ENCODE measurements at regions not wholly inside any gene's neighbourhood (a gene's known extent, or its start where the extent isn't known, plus 50 kb on each side); places are given as distances from the start of the nearest gene placed in this dataset.
A peak's percentile ranks its signal among the peaks of the same experiment; 100 is the strongest.

DNA sequence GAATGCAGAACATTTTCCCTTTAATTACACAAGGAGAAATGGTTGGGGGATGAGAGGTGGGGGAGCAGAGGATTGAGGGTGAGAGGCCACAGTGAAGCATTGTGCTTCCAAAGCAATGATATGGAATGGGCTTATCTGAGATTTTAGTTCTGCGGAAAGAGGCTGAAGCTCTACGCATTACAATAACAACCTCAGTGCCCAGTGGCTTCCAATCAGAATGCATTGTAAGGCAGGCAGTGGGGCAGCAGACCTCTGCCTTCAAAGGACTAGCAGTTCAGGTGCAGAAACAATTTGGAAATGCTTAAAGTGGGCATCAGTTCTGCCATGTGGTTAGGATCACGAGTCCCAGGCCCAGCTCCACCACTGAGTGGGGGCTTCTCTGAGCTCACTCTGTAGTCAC is 251.0 kb upstream of the ZMIZ1 start:
- DNase-seq: no peak

DNA sequence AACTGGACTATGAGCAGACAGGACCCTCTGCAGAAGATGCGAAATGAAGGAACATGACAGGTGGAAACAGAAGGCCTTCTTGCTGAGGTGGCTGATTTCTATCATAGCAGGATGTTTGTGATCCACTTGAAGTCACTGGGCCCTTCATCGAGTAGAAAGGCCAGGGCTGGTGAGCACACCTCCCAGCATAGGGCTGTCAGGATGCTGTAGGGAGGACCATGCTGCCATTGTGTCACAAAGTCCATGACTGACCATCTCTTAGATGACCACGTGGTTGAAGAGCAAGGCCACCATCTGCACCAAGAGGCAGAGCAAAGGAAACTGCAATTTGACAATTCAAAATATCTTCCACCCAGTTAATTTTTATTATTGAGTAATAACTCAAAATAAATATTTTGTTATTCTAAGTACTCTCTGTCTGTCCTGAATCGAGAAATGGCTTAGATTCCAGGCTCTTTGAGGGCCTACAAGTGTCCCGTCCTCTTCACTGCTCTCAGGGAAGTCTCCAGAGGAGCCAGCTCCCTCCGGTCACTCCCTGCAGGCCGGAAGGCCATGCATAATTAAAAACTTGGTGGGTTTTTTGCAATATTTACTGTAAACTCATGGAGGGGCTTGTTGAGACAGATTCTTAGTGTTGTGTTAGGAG is 249.3 kb upstream of the ZMIZ1 start:
- DNase-seq: no peak

DNA sequence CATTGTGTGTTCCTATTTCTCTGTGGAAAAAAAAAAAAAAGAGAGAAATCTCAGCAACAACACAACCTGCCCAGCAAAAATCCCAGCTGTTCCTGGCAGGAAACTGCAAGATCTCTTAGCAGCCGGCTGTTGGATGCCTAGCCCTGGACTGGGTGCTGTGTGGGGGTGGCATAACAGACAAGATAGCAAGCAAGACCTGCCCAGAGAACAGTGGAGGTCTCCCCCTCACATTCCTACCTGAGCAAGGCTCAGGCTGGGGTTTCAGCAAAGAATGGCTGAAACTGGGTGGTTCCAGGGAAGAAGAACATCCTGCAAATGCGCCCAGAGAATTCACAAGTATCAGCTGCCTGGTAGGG is 248.8 kb upstream of the ZMIZ1 start:
- no peak for DNase-seq

DNA sequence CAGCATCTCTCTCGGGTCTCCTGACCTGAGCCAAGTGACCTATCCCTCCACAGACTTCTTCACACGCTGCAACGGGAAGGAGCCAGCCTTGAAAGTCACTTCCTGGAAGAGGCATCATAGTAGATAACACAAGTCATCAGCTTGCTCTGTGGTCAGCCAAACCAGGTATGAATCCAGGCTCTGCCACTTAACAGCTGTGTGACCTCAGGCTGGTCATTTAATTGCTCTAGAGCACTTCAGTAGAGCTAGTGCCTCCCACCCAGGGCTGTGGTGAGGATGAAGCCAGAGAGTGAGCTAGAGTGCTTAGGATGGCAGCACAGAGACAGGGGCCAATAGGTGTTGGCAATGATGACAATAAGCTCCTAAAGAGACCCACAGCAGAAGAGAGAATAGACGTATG is 247.7 kb upstream of the ZMIZ1 start:
- no peak for DNase-seq

DNA sequence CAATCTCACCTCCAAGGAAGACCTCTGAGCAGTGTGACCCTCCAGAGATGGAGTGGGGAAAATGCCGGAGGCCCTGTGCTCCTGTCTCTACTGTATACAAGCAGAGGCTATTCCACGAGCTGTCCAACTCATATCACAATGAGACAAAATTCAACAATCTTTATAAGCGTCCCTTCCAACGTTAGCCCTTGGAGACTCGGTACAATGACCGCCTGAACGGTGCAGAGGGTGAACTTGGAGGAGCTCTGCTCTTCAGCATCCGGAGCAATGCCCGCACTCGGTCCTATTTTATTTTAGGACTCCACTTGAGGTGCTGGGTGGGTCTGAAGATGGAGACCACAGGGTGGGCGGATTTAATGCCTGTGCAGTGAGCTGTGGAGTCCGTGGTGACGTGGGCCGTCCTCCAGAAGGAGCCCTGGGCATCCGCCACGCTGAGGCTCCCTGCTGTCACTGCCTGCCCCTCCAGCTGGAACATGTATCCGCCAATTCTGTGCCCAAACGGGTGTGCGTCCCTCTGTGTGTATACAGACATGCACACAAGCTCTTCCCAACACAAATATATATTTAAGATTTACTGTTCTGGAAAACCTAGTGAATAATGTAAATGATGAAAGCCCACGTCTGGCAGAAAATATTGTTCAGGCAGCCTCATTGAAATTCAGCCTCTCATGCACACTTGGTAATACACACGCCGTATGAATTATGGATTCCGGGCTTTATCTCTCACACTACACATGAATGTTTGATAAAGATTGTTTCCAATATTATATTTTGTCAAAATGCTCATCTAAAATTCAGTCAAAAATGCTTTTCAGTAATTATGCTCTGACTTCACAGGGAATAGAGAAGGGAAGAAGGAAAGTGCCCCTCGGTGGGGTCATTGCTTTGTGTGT is 239.9 kb upstream of the ZMIZ1 start:
- DNase-seq: no peak

DNA sequence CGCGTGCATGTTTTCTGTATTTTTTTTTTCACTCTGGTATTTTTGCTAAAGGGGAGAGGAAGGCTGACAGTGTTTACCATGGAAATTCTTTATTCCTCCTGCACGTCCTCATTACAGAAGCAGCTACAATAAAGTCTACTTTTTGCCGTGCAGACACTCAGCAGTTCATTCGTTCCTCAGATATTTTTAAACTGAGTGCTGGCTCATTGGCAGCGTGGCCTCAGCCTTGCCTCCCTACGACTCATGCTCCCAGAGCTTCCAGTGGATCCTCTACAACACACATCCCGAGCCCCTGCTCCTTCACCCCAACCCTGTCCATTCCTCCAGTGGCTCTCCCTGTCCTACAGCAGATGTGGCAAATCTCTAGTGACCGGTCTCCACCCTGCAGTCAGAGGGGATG is 239.2 kb upstream of the ZMIZ1 start:
- DNase-seq: no peak

DNA sequence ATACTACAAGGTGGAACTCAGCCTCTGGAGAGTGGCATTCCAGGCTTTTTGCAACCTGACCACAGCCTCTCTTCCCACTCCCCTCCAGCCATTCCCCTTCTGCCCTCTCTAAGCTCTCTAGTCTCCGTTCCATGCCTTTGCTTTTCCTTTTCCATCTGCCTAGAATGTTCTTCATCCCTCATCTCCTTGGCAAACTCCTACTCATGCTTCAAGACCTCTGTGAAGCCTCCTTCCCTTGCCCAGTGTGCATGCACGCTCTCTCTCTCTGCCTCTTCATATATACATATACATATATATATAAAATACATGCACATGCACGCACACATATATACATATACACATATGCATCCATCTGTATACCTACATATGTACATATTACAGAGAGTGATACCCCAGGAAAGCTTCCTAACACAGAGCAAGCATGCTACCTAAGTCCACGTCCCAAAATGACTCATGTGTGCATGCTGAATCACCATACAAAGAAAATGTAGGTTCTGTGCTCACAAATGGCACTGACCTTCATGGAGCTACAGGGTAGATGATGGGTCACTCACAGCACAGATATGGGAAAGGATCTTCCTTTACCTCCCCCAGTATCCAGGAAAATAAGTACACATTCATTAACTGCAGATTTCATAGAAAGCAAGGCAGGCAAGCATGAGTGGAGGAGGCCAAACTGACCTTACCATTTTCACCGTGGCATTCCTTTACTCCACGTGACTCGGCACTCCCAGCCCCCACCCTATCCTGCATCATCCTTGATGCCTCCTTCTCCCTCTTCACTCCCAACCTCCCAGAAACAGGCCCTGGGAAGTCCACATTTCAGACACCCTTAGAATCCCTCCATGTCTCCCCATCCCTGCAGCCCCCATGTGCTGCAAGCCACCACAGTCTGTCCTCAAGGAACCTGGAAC is 238.4 kb upstream of the ZMIZ1 start:
- DNase-seq: no peak

DNA sequence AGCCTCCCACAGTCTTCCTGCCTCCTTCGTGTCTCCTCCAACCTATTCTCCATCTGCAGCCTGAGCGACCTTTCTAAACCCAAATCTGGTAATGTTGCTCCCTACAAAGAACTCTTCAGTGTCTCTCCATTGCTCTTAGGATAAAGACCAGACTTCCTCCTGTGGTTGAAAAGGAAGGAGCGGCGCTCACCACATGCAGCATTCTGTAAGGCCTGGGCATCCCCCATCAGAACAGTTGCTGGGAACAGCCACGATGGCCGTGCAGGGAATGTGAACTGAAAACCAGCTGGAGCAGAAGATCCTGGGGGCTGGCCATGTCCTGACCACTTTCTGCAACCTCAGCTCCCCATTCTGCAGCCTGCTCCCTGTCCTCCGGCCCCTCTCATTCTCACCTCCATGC is 237.8 kb upstream of the ZMIZ1 start:
- DNase-seq: no peak

DNA sequence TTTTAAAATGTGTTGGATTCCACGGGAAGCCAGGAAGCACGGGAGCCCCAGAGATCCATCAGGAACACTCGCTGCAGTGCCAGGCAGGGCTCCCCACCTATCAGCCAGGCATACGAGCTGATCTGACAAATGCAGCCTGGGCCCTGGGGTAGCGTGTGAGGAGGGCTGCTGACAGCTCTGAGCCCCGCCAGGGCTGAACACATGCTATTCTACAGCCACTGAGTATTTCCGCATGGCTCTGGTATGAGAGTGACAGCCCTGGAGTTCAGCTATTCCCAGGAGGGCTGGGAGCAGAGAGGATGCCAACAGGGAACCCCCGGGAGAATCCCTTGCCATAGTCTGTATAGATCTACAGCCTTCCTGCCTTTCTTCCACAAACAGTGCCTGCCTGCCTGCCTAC is 237.3 kb upstream of the ZMIZ1 start:
- DNase-seq: no peak

DNA sequence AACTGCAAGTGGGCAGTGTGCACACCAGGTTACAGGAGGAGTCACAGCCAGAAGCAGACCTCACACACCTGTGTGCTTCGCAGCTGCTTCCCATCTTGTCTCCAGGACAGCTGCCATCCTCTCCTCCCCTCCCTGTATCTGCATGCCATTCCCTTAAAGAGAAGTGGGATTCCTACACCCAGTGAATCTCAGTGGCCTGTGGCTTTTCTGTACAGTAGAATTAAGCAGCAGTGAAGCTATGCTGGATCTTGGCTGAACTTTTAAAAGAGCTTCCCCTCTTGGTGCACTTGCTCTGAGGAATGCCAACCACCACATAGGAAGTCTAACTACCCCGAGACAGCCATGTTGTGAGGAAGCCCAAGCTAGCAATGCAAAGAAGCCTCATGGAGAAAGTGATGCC is 236.5 kb upstream of the ZMIZ1 start:
- no peak for DNase-seq

DNA sequence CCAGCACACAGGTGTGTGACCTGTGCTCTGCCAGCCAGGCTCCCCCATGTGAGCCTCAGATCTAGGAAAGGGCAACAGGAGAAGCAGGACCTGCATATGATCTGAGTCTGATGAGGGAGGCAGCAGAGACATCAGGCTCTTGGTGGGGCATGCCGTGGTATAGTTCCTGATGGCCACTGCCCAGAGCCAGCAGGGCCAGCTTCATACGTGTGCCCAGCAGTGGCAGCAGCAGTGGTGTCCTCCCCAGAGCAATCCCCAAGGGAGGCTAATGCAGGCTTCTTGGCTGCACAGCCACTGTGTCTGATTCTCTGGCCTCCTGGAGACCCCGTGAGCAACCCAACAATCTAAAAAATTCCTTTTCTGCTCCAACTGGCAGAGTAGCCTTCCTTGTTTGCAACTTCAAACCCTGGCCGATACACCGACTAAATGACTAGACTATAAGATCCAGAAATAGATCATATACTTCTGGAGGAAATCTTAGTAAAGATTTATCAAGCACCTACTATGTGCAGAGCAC is 230.6 kb upstream of the ZMIZ1 start:
- no peak for DNase-seq

DNA sequence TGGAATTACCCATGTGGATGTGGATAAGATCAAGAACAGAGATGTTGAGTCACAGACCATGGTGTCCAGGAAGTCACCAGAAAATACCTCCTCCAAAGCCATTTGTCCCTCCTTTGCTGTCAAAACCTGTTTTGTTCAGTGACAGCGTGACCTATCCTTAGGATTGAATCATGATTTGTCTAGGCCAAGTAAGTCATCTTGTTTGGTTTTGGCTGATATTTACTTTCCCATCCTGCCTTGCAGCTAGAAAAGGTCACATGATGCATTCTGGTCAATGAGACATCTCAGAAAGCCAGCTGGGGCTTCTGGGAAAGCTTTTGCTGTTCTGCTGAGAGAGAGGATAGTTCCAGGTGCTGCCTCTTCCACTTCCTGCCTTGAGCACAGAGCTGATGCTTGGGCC is 225.3 kb upstream of the ZMIZ1 start:
- no peak for DNase-seq

DNA sequence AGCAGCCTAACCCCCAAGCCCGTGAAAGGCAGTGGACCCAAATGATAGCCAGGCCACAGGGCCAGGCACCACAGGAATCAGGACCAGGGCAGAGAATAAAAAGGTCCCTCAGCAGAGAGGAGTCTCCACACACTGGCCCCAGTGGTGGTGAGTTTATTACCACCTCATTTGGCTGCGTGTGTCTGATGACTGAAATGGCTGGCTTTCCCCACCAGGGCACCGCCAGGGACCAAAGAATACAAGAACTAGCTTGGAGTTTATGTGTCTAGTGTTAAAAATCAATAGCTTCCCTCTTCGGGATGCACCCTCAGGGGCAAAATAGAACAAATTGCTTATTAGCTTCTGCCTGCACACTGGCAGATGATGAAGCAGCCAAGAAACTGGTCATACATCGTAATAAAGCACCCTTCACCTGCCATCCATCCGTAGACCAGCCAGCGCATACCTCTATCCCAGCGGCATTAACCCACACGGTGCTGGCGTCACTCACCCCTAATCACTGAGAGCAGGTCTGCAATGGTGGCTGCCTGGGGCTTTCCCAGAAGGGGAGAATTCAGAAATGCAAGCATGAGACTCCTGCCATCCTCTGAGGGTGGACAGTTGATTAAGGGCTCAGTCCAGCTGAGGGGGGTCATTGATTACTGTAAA is 223.7 kb upstream of the ZMIZ1 start:
- no peak for DNase-seq

DNA sequence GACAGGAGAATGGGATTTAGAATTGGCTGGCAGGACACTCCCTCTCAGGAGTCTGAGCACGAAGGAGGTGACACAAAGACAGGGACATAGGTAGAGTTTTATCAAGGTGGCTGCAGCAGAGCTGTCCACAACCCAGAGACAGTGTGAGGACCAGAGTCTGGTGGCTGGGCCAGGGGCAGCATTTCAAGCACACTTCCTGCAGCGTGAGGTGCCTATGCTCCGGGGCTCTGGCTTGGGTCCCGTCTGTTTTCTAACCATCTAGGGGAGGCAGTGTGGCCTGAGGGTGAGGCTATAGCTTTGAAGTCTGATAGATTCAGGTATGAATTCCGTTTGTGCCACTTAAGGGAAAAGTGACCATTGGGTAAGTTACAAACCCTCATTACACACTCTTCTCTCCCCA is 222.7 kb upstream of the ZMIZ1 start:
- DNase-seq: no peak

DNA sequence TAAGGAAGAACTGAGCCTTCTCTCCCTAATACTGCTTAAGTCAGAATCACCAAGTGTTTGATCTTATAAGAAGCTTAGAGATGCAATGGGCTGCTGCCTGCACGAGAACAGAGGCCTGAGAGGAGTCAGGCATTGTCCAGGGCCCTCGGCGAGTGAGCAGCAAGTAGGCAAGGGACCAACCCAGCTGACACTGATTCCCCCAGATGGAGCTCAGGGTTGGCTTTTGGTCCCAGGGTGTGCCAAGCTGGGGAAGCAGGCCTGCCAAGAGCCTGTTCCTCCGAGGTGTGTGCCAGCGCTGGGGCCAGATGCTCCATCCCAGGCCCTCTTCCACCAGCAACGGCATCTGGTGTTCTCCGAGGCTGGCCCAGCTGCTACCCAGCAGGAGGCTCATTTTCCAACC is 222.0 kb upstream of the ZMIZ1 start:
- no peak for DNase-seq

DNA sequence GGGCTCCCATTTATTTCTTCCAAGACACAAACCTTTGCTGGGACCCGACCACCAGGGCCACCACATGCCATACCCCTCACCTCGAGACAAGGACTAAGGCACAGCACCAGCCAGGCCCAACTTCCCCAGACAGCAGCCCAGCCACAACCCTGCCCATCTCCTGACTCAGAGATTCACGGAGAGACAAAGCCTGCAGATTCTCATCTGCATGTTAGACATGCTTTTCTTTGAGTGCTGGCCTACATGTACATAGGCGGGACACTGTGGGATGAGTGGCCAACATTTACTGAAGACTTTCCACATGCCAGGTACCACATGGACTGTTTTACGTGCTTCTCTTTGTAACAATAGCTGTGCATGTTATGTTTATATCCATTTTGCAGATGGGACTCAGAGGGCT is 221.3 kb upstream of the ZMIZ1 start:
- DNase-seq: no peak

DNA sequence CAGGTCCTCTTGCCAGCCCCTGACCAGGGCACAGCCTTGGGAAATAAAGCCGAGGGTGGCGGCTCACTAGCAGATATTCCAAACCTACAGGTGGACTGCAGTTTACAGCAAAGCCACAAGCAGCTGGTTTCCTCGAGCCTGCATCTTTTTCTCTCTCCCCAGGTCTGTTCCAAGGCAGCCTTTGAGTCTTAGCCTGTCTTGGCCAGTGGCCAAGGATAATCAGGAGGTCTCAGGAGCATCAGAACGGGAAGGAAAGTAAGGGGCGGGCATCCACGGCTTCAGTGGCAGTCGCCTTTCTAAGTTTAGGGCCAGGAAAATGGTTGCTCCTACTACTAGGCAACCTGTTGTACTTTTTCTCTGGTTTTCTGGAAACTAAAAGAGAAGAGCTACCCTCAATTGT is 219.7 kb upstream of the ZMIZ1 start:
- DNase-seq: no peak

DNA sequence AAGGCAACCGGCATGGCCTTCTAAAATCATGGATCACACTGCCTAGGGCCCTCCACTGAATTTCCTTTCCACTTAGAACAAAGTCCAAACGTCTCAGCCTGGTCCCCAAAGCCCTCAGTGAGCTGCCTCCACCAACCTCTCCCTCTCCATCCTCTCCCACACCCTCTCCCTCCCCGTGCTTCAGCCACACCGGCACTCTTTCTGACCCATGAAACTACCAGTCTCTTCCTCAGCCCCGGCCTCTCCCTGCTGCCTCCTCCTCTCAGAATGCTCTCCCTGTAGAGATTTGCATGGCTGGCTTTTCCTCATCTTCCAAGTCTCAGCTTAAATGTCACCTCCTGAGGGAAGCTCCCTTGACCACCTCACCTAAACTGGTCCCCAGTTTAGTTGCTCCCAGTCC is 219.0 kb upstream of the ZMIZ1 start:
- no peak for DNase-seq

DNA sequence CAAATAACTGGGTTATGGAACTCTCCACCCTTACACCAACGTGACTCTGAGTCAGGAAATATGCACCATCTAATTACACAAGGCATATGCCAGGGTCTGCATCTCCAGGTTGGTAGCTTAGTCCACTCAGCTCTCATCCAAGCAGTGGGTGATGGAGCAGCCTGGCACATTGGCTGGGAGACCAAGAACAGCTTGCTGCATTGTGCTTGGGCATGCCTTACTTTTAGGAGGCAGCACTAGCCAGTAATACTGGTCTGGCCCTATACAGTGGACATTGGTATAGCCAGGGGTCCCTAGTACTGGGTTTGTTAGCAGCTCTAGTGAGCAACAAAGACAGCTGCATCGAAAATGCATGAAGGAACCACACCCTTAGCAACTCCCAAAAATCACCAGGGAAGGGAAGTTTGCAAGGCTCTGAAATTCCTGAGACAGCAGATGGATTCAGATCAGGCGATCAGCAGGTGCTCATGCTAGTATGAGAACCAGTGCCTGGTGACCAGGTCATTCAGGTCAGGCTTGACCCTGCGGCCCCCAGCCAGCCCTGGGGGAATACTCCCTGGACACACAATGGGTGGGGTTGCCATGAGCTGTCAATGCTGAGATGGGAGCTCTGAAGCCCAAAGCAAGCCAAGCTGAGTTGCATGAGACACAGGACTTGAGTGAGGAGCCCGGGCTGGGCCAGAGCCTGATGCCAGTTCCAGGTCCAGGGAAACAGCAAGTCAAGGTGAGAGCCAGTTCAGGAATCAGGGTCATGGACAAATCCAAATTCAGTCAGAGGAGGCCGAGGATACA is 217.9 kb upstream of the ZMIZ1 start:
- DNase-seq: no peak

DNA sequence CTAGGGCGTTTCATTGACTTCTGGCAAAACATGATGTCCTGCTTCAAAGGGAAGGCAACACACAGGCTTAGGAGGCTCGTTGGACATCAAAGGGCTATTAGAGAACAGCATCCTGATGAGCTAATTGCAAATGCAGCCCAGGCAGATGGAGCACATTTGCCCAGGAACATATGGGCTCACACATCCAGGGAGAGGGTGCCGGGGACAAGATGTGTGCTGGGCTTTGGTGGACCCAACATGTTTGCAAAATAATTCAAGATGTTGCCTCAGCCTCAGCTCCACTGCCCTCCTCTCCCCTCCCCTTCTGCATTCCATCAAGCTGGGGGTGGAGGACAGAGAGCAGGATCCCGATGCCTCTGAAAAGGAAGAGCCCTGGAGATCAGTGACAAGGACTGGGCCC is 217.1 kb upstream of the ZMIZ1 start:
- no peak for DNase-seq

DNA sequence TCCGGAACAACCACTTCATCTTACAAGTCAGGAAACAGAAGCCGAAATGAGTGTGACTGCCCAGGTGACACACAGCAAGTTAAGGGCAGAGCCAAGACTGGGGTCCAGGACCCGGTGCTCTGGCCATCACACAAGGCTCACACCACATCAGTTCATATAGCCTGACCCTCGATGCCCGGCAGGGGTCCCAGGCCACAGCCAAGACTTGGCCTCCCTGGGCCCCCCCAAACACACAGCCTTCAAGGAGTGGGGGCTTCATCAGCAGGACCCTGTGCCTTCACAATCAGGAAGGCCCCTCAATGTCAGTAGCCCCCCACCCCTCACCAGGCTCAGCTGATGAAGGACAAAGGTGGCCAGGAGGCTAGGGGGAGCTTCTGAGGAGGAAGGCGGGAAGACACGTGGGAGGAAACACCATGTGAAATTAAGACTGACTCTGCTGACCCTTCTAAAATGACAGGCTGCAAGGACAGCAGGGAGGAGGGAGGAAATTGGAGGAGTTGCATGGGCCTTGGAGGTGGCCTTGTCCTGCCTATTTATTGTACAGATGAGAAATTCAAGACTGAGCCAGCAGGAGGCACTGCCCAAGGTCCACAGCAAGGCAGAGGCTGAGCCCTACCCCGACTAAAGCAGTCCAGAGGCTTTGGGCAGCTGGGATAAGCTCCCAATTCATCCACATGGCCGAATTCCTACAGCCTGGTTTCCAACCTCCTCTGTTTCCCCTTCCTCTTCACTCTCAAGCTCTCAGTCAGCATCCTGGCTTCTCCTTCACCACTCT is 216.1 kb upstream of the ZMIZ1 start:
- DNase-seq: peak; percentile 34
